Posterior cingulate gyrus (tissue), 11 donors: ENCODE measurements at regions not wholly inside any gene's neighbourhood (a gene's known extent, or its start where the extent isn't known, plus 50 kb on each side); places are given as distances from the start of the nearest gene placed in this dataset.
"Not testable (repeated sequence)": the region's sequence is repeated elsewhere in the genome, so short reads cannot be mapped to it uniquely, and the experiment has no call there.

Experiments
- DNase-seq, 10 donors: peaks; one replicate each; pipeline versions ENCODE4 v3.0.0 to v3.0.0-alpha.2; 2020 to 2021; ENCODE audit warnings: mixed read lengths in 3 of 10
- intact Hi-C: fragments of 100-400 bp; cut with DNase I; formaldehyde crosslinking; loops from one replicate; pipeline ENCODE4 v1.15.1; 2023

DNA sequence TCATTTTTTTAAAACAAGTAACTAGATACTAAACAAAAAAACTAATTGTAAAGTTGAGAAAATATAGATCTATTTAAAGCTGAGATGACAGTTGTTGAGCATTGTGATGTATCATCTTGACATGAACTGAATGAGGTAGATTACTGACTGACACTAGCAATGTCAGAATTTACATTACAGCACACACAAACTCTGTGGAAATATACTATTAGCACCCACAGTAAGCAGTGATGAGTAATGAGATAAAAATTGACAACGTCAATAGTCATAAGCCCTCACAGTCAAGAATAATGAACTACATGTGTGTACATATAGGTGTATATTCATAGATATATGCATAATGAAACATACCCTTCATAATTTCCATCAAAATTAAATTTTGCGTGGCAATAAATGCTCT, 368.4 kb downstream of the TFEC start:
- intact Hi-C loops: no loop called here
- DNase-seq: no peak

DNA sequence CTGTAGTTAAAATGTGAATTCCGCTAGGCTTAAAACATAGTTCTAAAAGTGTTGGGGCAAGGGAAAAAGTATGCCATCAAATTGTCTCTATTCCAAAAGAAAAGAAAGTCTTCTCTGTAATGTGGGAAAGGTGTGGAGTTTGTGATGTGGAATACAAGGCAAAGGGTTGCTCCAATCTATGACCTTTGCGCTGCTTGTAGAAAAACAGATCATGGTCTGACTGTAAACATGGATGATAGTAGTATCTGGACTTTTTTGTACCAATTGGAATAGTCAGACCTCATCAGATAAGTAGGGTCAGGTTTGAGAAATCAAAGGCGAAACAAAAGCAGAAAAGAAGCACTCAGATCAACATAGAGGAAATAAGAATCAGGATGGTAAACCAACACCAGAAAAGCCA, 372.3 kb downstream of the TFEC start:
- intact Hi-C loops: no loop called here
- no peak for DNase-seq

DNA sequence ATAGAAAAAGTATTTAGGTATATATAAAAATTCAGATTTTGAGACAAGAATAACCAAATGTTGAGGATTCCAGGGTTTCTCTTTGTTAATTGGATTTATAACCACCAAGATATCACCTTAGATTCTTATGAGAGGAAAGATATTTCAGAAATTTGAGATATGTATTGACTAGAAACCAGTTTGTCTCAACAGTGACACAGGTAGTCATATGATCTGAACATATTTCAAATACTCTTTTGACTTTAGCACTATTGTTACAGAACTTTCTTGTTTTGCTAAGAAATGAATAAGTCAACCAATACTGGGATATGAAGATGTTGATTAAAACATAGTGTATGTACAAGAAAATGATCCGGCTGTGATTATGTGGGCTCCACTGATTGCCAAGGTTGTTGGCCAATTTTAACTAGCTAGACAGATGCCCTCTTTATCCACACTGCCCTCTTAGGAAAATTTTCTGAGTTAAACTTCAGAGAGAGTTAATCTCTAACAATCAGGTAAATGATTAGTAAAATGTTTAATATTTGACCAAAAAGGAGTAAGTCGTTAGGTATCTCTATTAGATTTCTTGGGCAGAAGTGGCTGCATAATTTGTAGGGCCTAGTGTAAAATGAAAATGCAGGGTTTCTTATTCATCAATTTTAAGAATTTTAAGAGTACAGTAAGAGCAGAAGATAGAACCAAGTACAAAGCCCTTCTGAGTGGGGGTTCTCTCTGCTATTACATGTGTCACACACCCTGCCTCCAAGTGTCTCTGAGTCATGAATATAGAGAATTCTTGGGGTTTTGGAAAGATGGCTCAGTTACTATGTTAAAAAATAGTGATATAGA, 376.0 kb downstream of the TFEC start:
- intact Hi-C loops: no loop called here
- no peak for DNase-seq

DNA sequence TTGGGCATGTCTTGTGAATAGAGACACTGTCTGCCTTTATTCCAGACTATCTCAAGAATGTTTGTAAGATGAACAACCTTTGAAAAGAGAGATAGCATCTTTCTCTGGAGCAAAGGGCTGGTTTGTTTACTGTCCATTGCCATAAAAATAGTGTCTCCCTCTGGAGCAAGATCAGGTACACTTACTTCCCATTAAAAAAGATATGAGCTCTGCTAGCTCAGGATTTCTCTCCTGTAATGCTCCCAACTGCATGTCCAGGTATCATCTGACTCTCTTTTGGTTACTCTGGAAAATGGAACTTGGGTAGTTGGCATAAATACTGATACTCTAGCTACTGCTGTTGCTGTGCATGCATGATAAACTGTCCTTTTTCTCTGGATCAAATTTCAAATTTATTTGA, 381.1 kb downstream of the TFEC start:
- intact Hi-C loops: no loop called here

DNA sequence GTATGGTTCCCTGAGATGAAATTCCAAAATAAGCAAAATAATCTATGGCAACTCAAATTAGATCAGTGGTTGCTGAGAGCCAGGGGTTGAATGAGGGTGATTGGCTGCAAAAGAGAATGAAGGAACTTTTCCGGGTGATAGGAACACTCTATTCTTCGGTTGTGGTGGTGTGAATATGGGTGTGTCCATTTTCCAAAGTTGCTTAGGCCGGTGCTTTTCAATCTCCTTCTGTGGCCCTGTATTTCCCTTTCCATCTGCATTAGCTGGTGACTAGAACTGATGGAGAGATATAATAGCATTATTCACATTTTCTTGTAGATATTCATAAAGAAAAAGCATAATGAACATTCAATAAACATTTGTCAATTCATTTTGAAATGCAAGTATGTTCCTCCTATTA, 382.9 kb downstream of the TFEC start:
- DNase-seq: no peak

More for the DNA sequence above, 381.1 kb downstream of the TFEC start:
- no peak for DNase-seq

DNA sequence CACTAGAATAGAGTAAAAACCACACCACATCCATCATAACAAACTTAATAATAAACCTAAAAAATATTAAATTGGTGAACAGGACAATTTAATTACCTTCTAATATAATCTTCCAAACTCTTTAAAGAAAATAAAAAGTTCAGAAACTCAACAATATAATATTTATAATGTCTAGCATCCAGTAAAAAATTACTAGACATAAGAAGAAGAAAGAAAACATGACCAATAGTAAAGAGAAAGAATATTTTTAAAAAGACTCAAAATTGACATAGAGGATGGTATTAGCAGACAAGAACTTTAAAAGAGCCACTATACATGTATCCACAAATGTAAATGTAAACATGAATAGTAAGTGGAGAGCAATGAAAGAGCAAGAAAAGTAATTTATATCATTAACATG, 388.4 kb downstream of the TFEC start:
- no peak for DNase-seq
- intact Hi-C loops: no loop called here

More for the DNA sequence above, 382.9 kb downstream of the TFEC start:
- intact Hi-C loops: no loop called here

DNA sequence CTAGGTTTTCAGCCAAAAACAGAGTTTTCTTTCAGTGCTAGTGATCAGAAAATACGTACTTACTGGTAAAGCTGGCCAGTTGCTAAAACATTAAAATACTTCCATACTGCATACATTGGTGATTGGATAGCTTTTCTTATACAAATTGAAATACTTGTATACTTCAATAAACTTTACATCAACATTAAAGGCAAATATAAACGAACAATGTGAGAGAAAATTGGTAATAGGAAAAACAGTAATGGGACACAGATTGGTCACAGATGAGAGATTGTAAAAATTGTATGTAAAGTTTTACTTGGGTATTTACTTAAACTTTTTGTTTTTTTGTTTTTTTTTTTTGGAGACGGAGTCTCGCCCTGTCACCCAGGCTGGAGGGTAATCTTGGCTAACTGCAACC, 391.7 kb downstream of the TFEC start:
- DNase-seq: no peak
- intact Hi-C loops: no loop called here

DNA sequence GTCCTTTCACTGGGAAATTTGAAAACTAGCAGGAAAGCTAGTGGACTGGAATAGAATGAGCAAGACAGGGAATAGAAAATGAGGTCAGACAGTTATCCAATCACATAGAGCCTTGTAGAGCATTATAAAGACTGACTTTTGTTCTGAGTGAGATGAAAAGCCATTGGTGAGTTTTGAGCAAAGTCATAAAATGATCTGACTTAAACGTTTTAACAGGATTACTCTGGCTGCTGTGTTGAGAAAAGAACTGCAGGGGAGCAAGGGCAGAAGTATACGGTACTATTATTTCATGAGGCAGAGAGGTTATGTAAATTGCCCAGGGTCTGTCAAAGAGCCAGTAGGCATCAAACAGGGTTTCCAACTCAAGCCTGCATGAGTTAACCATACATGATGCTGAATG, 393.4 kb downstream of the TFEC start:
- no peak for DNase-seq
- intact Hi-C loops: no loop called here

DNA sequence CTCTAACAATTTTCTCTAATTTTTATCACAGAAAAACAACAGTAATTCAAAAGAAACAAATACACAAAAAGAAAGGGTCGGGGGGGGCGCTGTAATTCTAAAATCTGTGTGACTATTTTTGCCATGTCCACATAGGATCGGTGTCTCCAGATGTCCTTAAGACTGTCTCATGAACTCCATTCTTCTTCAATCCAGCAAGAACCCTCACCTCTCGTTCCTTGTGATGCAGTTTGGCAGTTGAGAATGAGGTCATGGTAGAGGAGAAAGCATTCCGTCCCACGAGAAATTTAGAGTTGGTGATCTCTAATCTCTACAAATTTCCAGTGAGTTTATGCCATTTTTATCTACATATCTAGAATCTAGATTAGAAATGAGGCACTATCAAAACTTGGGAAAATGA, 394.7 kb downstream of the TFEC start:
- no peak for DNase-seq
- intact Hi-C loops: no loop called here

DNA sequence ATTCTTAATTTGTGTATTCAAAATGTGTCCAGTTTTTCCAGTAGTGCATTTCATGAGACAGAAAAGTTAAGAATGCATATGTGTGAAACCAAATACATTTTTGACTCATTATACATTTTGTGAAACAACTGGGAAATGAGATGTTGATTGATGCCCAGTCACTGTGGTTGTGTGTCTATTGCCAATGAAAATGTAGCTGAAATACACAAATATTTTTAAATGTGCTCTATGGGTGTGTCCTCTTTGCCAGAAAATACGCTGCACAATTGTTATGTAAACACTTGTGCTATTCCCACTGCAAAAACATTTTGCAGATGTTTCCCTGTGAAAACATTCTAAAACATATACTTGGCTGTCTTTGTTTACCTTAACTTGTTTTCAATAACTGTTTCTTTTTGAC, 395.2 kb downstream of the TFEC start:
- DNase-seq: no peak
- intact Hi-C loops: no loop called here

DNA sequence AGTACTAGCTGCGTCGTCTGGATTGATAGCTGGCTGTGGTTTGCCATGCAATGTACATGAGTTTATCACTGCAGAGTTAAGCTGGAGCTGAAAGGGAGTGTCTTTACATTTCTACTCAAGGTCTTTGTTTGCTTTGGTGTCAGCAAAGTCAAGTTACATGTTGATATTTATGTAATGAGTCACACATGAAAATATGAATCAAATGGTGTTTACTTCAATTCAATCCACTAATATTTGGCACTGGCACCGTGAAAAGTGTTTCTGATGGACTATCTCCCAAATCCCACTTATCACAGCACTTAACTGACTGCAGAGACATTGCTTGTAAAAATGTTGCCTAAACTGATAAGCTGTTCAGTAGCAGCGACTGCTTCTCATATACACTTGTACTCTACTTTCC, 395.9 kb downstream of the TFEC start:
- intact Hi-C loops: no loop called here
- DNase-seq: no peak

DNA sequence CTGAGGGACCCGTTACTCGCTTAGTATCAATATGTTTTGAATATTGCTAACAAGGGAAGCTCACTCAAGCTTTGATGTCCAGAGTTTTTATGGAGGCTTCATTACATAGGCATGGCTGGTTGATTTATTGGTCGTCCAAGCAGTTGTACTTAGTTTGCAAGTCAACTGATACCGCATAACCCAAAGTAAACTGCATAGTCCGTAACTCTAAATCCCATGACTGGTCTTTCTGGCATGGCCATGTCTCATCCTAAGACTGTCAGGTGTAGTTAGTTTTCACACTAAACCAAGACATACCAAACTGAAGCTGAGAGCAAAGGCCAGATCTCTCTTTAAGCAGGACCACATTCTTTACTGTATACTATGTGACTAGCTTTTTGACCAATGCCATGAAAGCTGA, 397.9 kb downstream of the TFEC start:
- intact Hi-C loops: no loop called here
- no peak for DNase-seq

DNA sequence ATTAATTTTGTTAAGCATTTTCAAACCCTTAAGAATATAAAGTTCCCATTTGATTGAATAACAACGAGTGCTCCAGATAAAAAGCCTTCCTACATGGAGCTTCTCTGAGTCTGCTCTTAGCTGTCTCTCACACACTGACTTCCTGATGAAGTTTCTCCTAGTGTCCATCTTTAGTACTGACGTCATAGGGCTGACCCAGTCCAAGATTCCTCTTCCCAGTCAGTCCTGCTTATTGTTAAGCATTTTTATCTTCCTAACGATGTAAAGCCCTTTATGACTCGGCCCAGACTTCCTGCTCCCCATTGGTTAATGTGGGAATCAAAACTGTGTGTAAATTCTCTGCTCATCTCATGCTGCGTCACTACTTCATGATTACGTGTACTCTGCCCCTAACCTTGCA, 398.8 kb downstream of the TFEC start:
- no peak for DNase-seq
- intact Hi-C loops: no loop called here

DNA sequence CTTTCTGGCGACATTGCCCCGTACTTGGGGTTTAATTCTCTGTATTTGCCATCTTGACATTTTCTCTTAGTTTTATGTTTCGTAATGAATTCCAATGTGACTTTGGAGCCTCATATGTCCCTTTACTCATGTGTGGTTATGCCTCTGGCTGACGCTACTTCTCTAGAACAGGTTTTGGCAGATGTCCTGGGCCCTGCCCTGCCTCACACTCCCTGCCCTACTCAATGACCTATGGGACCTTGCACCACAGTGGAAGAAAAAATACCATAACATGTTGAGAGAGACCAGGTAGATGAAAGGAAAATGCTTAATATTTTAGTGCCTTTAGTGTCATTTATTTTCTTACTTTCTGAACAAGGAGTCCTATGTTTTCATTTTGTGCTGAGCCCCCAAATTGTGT, 400.5 kb downstream of the TFEC start:
- DNase-seq: no peak
- intact Hi-C loops: no loop called here

DNA sequence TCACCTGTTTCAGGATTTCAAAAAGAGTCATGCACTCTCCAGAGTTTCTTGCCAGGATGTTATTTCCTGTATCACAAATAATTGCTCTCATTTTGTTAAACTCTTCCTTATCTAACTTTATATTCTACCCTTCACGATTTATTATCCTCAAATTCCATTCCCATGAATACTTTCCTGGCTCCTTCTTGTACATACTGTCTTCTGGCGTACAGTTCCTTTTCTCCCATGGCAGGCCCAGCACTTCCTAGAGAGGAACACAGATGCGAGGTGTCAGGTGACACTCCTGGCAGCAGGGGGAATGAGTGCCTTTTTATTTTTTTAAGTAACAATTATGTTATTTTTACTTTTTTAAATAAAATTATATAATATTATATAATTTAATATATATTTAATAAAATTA, 411.9 kb downstream of the TFEC start:
- DNase-seq: no peak
- intact Hi-C loops: no loop called here

DNA sequence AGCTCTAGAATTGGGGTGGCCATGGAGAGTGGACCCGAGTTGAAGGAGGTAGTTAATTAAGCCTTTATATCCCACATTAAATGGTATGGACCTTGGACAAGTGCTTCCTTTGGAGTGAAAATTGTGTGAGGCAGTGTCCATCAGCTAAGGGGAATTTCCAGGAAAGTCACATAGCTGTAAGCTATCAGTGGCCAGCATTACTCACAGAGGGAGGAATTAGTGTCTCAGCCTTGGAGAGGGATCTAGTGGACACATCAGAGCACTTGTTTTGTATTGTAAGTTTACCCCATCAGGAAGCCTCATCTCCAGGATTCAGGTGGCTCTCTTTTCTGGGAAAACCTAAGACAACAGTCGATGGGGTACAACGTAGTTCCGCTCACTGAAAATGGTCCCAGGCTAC, 416.7 kb downstream of the TFEC start:
- DNase-seq: no peak
- intact Hi-C loops: no loop called here

DNA sequence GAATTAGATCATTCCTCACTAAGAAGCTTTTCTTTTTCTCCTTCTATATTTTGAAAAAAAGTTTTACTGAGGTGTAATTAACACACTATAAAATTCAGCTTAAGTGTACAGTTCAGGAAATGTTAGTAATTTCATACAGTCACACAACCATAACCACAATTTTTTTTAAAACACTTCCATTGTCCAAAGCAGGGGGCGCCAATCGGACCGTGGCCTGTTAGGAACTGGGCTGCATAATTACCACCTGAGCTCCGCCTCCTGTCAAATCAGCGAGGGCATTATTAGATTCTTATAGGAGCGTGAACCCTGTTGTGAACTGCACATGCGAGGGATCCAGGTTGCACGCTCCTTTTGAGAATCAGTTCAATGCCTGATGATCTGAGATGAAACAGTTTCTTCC, 427.1 kb downstream of the TFEC start:
- DNase-seq: no peak
- intact Hi-C loops: no loop called here

DNA sequence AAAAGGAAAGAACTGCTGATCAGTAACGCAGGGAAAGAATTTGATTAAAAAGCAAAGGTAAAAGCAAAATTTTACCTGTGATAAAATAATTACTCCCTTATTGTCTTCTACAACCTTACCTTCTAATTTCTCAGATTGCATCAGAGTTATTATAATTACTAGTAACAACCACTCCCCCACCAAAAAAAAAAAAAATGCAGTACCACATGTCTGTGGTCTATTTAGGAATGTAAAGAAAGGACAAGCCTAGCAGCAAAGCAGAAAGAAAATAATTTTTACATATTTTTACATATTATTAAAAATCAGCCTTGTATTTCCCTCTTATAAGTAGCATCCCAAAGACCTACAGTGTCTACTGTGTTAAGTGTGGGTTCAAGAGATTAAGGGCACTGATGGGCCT, 430.4 kb downstream of the TFEC start:
- intact Hi-C loops: no loop called here
- DNase-seq: no peak

DNA sequence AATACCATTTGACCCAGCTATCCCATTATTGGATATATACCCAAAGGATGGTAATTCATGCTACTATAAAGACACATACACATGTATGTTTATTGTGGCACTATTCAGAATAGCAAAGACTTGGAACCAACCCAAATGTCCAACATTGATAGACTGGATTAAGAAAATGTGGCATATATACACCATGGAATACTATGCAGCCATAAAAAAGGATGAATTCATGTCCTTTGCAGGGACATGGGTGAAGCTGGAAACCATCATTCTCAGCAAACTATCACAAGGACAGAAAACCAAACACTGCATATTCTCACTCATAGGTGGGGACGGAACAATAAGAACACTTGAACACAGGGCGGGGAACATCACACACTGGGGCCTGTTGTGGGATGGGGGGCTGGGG, 431.4 kb downstream of the TFEC start:
- DNase-seq, intact Hi-C loops: not testable (repeated sequence)

DNA sequence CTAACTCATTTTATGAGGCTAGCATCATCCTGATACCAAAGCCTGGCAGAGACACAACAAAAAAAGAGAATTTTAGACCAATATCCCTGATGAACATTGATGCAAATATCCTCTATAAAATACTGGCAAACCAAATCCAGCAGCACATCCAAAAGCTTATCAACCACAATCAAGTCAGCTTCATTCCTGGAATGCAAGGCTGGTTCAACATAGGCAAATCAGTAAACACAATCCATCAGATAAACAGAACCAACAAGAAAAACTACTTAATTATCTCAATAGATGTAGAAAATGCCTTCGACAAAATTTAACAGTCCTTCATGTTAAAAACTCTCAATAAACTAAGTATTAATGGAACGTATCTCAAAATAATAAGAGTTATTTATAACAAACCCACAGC, 433.3 kb downstream of the TFEC start:
- DNase-seq, intact Hi-C loops: not testable (repeated sequence)

DNA sequence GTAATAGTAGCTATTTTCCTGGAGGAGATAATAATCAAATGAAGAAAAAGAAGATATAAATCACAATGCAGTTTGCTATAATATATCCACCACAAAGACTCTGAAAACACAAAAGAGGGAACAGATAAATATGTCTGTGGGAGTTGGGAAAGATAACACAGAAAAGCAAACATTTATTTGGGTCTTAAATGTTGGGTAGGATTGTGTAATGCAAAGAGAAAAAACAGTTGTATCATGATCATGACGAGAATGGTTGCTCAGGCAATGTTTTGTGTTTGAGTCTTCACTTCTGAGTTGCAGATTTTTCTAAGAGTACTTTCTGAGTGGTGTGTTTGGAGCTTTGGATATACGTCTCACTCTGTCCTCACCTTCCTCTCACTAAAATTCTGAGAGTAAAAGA, 437.5 kb downstream of the TFEC start:
- intact Hi-C loops: no loop called here
- no peak for DNase-seq

DNA sequence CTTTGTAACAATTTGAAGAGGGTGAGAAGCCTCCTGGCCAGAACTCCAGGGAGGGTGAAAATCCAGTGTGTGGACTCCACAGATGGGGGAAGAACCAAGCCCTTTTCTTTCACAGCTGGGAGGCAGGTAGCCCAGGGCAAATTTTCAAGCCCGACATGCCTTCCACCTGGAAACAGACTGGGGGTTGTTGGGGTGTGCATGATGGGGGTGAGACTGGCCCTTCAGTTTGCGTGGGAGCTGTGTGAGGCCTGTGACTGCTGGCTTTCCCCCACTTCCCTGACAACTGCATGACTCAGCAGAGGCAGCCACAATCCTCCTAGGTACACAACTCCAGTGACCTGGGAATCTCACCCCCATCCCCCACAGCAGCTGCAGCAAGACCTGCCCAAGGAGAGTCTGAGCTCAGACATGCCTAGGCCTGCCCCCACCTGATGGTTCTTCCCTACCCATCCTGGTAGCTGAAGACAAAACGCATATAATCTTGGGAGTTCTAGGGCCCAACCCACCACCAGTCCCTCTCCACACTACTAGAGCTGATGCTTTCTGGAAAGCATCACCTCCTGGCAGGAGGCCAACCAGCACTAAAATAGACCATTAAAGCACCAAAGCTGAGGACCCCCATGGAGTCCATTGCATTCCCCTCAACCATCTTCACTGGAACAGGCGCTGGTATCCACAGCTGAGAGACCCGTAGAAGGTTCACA, 445.4 kb downstream of the TFEC start:
- intact Hi-C loops: no loop called here
- peak in 1 of 10 donors; percentile 56 for DNase-seq
